Osteoblast (primary cell): ENCODE measurements at regions not wholly inside any gene's neighbourhood (a gene's known extent, or its start where the extent isn't known, plus 50 kb on each side); places are given as distances from the start of the nearest gene placed in this dataset.

Experiments used
- DNase-seq: peaks from one replicate; pipeline ENCODE4 v3.0.0; 2011; ENCODE audit warnings: low spot score, mixed read lengths; ENCODE audit not compliant: insufficient read length; ENCODE audit errors: missing footprints
- H2AFZ ChIP-seq: 2 replicates; pipeline ENCODE4 v1.6.0; 2011; ENCODE audit warnings: mild to moderate bottlenecking, low read length
- H3K27ac ChIP-seq: 2 replicates; pipeline ENCODE4 v1.5.1; 2011; ENCODE audit warnings: mild to moderate bottlenecking, low read depth, low read length, moderate library complexity
- H3K27me3 ChIP-seq: 2 replicates; pipeline ENCODE4 v1.6.0; 2012; ENCODE audit warnings: mild to moderate bottlenecking, control low read depth, inconsistent platforms, low read length, moderate library complexity; ENCODE audit not compliant: insufficient read depth
- H3K36me3 ChIP-seq: 2 replicates; pipeline ENCODE4 v1.5.1; 2011; ENCODE audit warnings: mild to moderate bottlenecking, low read length, control low read depth, moderate library complexity; ENCODE audit not compliant: insufficient read depth
- H3K4me1 ChIP-seq: 2 replicates; pipeline ENCODE4 v1.5.1; 2011; ENCODE audit warnings: mild to moderate bottlenecking, low read length, control low read depth, moderate library complexity; ENCODE audit not compliant: insufficient read depth
- H3K4me2 ChIP-seq: 2 replicates; pipeline ENCODE4 v1.6.0; 2011; ENCODE audit warnings: mild to moderate bottlenecking, low read length; ENCODE audit not compliant: insufficient read depth
- H3K4me3 ChIP-seq: fragments of 200-600 bp; sonication (generic); 3 replicates; pipeline ENCODE4 v1.5.1; 2012; ENCODE audit warnings: mild to moderate bottlenecking, low read length, inconsistent platforms; ENCODE audit not compliant: insufficient read depth
- H3K79me2 ChIP-seq: 2 replicates; pipeline ENCODE4 v1.6.0; 2012; ENCODE audit warnings: mild to moderate bottlenecking, low read length, control low read depth, inconsistent platforms; ENCODE audit not compliant: insufficient read depth
- H3K9me3 ChIP-seq: 2 replicates; pipeline ENCODE4 v1.5.1; 2011; ENCODE audit warnings: low read depth, low read length, control low read depth
- H4K20me1 ChIP-seq: 2 replicates; pipeline ENCODE4 v1.6.0; 2012; ENCODE audit warnings: mild to moderate bottlenecking, low read length, control low read depth; ENCODE audit not compliant: insufficient read depth
- CTCF ChIP-seq: IDR thresholded peaks from 2 replicates; pipeline ENCODE4 v1.5.1; 2011; ENCODE audit warnings: mild to moderate bottlenecking, low read depth, low read length, moderate library complexity; ENCODE audit errors: extremely low read depth

DNA sequence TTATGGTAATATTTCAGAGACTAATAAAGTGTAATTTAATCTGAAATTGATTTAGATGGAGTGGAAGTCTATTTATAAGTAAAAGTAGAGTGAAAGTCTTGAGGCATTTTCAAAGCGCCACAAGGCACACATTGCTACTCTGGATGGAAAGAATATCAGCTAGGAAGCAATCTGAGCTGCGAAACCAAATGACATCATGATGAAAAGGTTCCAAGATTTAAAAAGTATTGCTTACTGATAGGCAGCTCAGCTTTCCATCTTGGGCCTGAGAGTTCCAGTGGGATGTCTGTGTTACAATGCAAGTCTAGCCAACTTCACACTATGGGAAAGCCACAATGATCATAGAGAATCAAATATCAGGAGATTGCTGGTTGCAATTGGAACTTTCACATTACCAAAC, 126.9 kb upstream of the VGLL2 start:
- no peaks in the 10 kb centered on the region for H3K36me3 ChIP-seq
- no peak overlapping the region for H3K4me2 ChIP-seq
- no peak overlapping the region for H2AFZ ChIP-seq
- no peak overlapping the region for H3K4me3 ChIP-seq
- no peak for DNase-seq
- H3K9me3 ChIP-seq = peaks cover 2% of the 10 kb centered on the region
- no peaks in the 10 kb centered on the region for H4K20me1 ChIP-seq
- no peaks in the 10 kb centered on the region for H3K4me1 ChIP-seq
- no peak for TF ChIP-seq CTCF
- no peaks in the 10 kb centered on the region for H3K79me2 ChIP-seq
- H3K27me3 ChIP-seq = no peaks in the 10 kb centered on the region
- H3K27ac ChIP-seq = no peak overlapping the region

- no peak overlapping the region for H3K4me3 ChIP-seq
- no peaks in the 10 kb centered on the region for H3K27me3 ChIP-seq
- H3K4me2 ChIP-seq = no peak overlapping the region
- no peaks in the 10 kb centered on the region for H3K36me3 ChIP-seq
- no peak overlapping the region for H2AFZ ChIP-seq
- TF ChIP-seq CTCF = no peak
- H3K27ac ChIP-seq = no peak overlapping the region
- no peaks in the 10 kb centered on the region for H3K79me2 ChIP-seq
- DNase-seq = no peak
- H4K20me1 ChIP-seq = no peaks in the 10 kb centered on the region
- peaks cover 2% of the 10 kb centered on the region for H3K9me3 ChIP-seq
- H3K4me1 ChIP-seq = no peaks in the 10 kb centered on the region
These were observed 126.4 kb upstream of the VGLL2 start for GRCh38 chr6:117138920-117139319.

- H3K27me3 ChIP-seq = no peaks in the 10 kb centered on the region
- H3K4me1 ChIP-seq = no peaks in the 10 kb centered on the region
- no peak overlapping the region for H3K4me3 ChIP-seq
- DNase-seq = no peak
- no peak overlapping the region for H2AFZ ChIP-seq
- H3K9me3 ChIP-seq = peaks cover 2% of the 10 kb centered on the region
- no peak overlapping the region for H3K27ac ChIP-seq
- no peak overlapping the region for H3K4me2 ChIP-seq
- no peaks in the 10 kb centered on the region for H3K36me3 ChIP-seq
- H4K20me1 ChIP-seq = no peaks in the 10 kb centered on the region
- H3K79me2 ChIP-seq = no peaks in the 10 kb centered on the region
- no peak for TF ChIP-seq CTCF
These were observed 123.2 kb upstream of the VGLL2 start for GRCh38 chr6:117142142-117142541.

- Histone ChIP-seq H3K27ac (no peak overlapping the region), H3K27me3 (no peaks in the 10 kb centered on the region), H4K20me1 (no peaks in the 10 kb centered on the region), H3K36me3 (no peaks in the 10 kb centered on the region), H3K79me2 (no peaks in the 10 kb centered on the region), H3K9me3 (peaks cover 2% of the 10 kb centered on the region), H3K4me2 (no peak overlapping the region), H3K4me3 (no peak overlapping the region), H2AFZ (no peak overlapping the region), H3K4me1 (no peaks in the 10 kb centered on the region)
- no peak for TF ChIP-seq CTCF
- no peak for DNase-seq
These were observed 122.4 kb upstream of the VGLL2 start for GRCh38 chr6:117142995-117143394.
